Tibial nerve (tissue), 4 donors: ENCODE measurements at regions not wholly inside any gene's neighbourhood (a gene's known extent, or its start where the extent isn't known, plus 50 kb on each side); places are given as distances from the start of the nearest gene placed in this dataset.

Source experiments
- CTCF ChIP-seq, 5 experiments: fragments of 200-600 bp in 3 of 5; fragments of 450-650 bp in 2 of 5; sonication (generic) in 3 of 5; IDR thresholded peaks; one replicate each; pipeline ENCODE4 v1.5.1; 2016 to 2019; ENCODE audit warnings: antibody characterized with exemption in 5 of 5, mild to moderate bottlenecking in 3 of 5, moderate library complexity in 2 of 5
- EP300 ChIP-seq, 2 donors: sonication (generic); formaldehyde crosslinking; IDR thresholded peaks; one replicate each; pipeline ENCODE4 v1.6.1; 2017; ENCODE audit warnings: antibody characterized with exemption in 2 of 2, mild to moderate bottlenecking in 1 of 2
- POLR2A ChIP-seq, 2 donors: fragments of 450-650 bp; IDR thresholded peaks; one replicate each; pipeline ENCODE4 v1.6.1; 2017; ENCODE audit warnings: antibody characterized with exemption in 2 of 2, mild to moderate bottlenecking in 2 of 2, moderate library complexity in 2 of 2

- TF ChIP-seq CTCF (IDR thresholded peaks at IDR 0.05) (no peak), EP300 (IDR thresholded peaks at IDR 0.05) (no peak), POLR2A (IDR thresholded peaks at IDR 0.05) (no peak)
These were observed 327.0 kb downstream of the SEC23A start for GRCh38 chr14:38775986-38776385.
